AG09309 (cell line): ENCODE measurements at regions not wholly inside any gene's neighbourhood (a gene's known extent, or its start where the extent isn't known, plus 50 kb on each side); places are given as distances from the start of the nearest gene placed in this dataset.

Source experiments
- DNase-seq: peaks from one replicate; pipeline ENCODE4 v3.0.0-alpha.2; 2010; ENCODE audit warnings: low read depth
- H3K4me3 ChIP-seq: 2 replicates; pipeline ENCODE4 v1.5.1; 2011; ENCODE audit warnings: mild to moderate bottlenecking, low read depth, low read length, moderate library complexity; ENCODE audit not compliant: control insufficient read depth
- CTCF ChIP-seq: IDR thresholded peaks from 2 replicates; pipeline ENCODE4 v1.5.1; 2011; ENCODE audit warnings: mild to moderate bottlenecking, low read depth, low read length, inconsistent platforms; ENCODE audit not compliant: insufficient read depth, control insufficient read depth; ENCODE audit errors: missing control alignments

GRCh38 chr18:46362533-46362932 is 258.3 kb downstream of the HAUS1 start:
- H3K4me3 ChIP-seq: no peak overlapping the region
- no peak for TF ChIP-seq CTCF
- DNase-seq: no peak

GRCh38 chr18:46364048-46364447 is 259.9 kb downstream of the HAUS1 start:
- TF ChIP-seq CTCF: no peak
- no peak for DNase-seq

GRCh38 chr18:46366201-46366600 is 262.0 kb downstream of the HAUS1 start:
- DNase-seq: no peak
- no peak for TF ChIP-seq CTCF
- H3K4me3 ChIP-seq: no peak overlapping the region

More at GRCh38 chr18:46364048-46364447, 259.9 kb downstream of the HAUS1 start:
- no peak overlapping the region for H3K4me3 ChIP-seq

GRCh38 chr18:46366751-46367376 is 262.7 kb downstream of the HAUS1 start:
- H3K4me3 ChIP-seq: no peak overlapping the region
- no peak for DNase-seq
- no peak for TF ChIP-seq CTCF

- no peak for TF ChIP-seq CTCF
- no peak overlapping the region for H3K4me3 ChIP-seq
- DNase-seq: no peak
Measured at GRCh38 chr18:46369323-46369722, 265.1 kb downstream of the HAUS1 start.

GRCh38 chr18:46370898-46371297 is 266.7 kb downstream of the HAUS1 start:
- no peak for TF ChIP-seq CTCF
- DNase-seq: no peak
- no peak overlapping the region for H3K4me3 ChIP-seq
